ENCODE measurements at regions not wholly inside any gene's neighbourhood (a gene's known extent, or its start where the extent isn't known, plus 50 kb on each side); places are given as distances from the start of the nearest gene placed in this dataset.

DNA sequence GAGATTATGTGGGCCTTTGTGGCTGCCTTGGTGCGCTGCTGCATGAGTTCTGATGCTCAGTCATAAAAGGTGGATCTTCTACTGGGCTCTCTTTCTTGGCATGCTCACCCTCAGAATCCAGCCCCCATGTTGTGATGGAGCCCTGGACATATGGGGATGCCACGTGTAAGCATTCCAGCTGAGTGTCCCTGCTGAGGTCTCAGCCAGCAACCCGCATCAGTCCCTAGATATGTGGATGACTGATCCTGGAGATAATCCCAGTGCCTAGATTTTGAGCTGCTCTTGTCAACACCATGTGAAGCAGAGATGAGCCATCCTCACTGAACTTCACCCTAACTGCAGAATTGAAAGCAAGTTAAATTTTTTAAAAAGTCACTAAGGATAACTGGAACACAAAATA is 390.1 kb downstream of the DMRT2 start:
- no peak for TF ChIP-seq CTCF (IDR thresholded peaks at IDR 0.05; ENCODE audit: low read length, missing control alignments)
- DNase-seq (ENCODE audit: low read depth), result no peak

DNA sequence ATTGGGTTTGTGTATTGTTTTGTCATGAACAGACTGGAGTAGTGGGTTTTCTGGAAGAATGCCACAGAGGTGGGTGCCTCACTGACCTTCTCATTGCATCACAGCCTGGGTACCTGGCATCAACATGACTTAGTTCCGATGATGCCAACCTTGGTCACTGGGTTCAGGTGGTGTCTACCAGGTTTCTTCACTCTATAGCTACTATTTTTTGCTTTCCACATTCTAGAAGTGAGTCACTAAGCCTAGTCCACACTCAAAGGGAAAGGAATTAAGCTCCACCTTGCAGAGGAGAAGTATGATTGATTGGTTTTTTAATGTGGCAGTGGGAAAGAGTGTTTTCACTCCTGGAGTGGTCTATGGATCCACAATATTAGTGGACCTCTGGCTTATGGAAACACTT is 391.9 kb downstream of the DMRT2 start:
- no peak overlapping the region for H3K4me3 ChIP-seq (replicated peaks; ENCODE audit: low read depth, low read length)
- no peak for TF ChIP-seq CTCF (IDR thresholded peaks at IDR 0.05; ENCODE audit: low read length, missing control alignments)
- DNase-seq (ENCODE audit: low read depth), result no peak

More for the DNA sequence above, 390.1 kb downstream of the DMRT2 start:
- no peak overlapping the region for H3K4me3 ChIP-seq (replicated peaks; ENCODE audit: low read depth, low read length)

DNA sequence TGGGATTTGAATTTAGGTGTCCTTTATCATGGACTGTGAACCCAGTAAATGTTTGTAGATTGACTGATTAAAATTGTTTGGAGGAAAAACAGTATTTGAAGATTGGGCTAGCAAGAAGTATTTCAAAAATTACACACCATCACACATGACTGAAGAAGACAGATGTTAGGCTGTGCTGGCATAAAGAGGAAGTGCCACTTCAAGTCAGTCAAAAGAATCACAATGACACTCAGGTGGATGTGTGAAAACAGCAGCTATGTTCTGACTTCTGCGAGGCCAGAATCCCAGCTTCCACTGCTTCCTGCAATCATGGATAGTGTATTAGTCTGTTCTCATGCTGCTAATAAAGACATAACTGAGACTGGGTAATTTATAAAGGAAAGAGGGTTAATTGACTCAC is 393.3 kb downstream of the DMRT2 start:
- no peak for DNase-seq (ENCODE audit: low read depth)
- no peak for TF ChIP-seq CTCF (IDR thresholded peaks at IDR 0.05; ENCODE audit: low read length, missing control alignments)
- no peak overlapping the region for H3K4me3 ChIP-seq (replicated peaks; ENCODE audit: low read depth, low read length)

DNA sequence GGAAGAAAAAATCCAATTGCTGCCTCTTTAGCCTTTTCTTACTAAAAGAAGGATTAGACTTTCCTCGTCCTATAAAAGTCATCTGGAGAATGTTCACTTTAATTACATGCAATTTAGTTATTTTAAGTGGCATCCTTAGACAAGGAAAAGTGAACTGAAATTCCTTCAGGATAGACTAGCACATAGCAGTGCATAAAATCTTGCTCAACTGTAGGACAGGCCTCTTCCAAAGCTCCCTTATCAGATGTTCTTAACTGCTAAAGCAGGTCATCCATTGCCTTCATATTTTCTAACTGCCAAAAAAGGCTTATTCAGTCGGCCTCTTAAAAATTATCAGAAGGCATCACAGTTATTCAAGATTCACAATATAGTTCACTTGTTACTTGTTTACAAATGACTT is 396.5 kb downstream of the DMRT2 start:
- DNase-seq (ENCODE audit: low read depth), result no peak
- no peak for TF ChIP-seq CTCF (IDR thresholded peaks at IDR 0.05; ENCODE audit: low read length, missing control alignments)

DNA sequence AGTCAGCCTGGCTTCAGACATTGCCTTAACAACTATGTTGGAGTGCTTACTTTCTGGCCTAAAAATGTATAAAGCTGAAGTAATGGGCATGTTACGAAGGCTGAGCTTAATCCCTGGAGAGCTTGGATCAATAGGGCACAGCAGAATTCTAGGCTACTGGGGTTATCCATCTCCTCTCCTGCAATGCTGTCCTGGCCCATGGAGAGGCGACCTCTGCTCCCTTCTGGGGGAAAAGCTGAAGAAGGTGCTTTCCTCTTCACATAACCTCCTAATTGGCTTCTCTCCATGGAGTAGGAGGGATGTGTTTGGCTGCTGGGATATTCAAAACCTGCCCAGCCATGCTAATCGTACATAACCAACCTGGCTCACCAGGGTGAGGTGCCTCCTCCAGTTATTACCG is 403.5 kb downstream of the DMRT2 start:
- DNase-seq (ENCODE audit: low read depth), result no peak
- H3K4me3 ChIP-seq (replicated peaks; ENCODE audit: low read depth, low read length), result no peak overlapping the region
- no peak for TF ChIP-seq CTCF (IDR thresholded peaks at IDR 0.05; ENCODE audit: low read length, missing control alignments)

More for the DNA sequence above, 396.5 kb downstream of the DMRT2 start:
- H3K4me3 ChIP-seq (replicated peaks; ENCODE audit: low read depth, low read length), result no peak overlapping the region

DNA sequence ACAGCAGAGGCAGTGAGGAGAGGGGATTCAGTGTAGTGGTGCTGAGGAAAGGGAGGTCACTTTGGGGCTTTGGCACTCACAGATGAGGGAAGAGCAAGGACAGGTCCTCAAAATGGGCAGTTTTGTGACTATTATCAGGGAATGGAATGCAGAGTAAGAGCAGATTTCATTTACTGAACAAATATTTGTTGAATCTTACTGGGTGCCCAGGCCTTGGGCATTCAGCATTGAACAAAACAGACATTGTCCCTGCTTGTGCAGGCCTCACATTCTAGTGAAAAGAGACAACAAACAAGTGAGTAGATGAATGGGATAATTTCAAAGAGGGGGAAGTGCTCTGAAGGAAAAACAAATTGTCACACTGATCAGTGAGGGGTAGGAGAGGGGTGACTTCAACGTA is 404.1 kb downstream of the DMRT2 start:
- no peak overlapping the region for H3K4me3 ChIP-seq (replicated peaks; ENCODE audit: low read depth, low read length)
- TF ChIP-seq CTCF (IDR thresholded peaks at IDR 0.05; ENCODE audit: low read length, missing control alignments), result no peak
- DNase-seq (ENCODE audit: low read depth), result no peak

DNA sequence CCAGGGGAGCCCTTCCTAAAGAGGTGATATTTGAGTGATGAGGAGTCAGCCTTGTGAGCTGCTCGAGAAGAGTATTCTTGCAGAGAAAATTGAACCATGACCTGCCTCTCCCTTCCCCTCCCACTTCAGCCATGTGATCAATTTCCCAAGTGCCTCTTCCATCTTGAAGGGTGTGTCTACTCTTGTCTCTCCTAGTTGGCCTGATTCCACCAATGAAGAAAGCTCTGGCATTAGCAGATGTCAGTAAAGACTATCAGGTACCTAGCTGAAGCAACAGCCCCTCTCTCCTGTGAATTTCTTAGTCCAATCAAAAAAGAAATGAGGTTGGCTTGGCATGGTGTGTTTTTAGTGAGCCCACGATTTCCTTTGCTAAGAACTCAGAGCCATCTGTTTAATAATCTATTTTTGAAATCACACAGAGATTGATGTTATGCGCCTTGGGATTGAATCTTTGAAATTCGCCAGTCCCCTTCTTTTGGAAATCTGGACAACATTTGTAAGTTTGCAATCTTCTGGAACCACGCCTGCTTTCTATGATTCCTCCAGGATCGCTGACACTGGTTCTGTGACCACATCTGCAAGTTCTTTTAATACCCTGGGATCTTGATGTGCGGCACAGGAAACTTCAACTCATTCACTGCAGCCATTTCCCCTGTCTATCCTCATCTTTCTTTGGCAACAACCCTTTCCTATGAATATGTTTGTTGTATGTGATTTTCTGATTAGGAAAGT is 404.6 kb downstream of the DMRT2 start:
- no peak for DNase-seq (ENCODE audit: low read depth)
- no peak overlapping the region for H3K4me3 ChIP-seq (replicated peaks; ENCODE audit: low read depth, low read length)
- TF ChIP-seq CTCF (IDR thresholded peaks at IDR 0.05; ENCODE audit: low read length, missing control alignments), result no peak

Measured in fibroblast of pulmonary artery (primary cell).